ENCODE measurements at regions not wholly inside any gene's neighbourhood (a gene's known extent, or its start where the extent isn't known, plus 50 kb on each side); places are given as distances from the start of the nearest gene placed in this dataset.
A peak's percentile ranks its signal among the peaks of the same experiment; 100 is the strongest.

GRCh38 chr4:157803421-157803820 lies 369.4 kb downstream of the GASK1B start:
- H3K9me3 ChIP-seq: peaks cover 0 to 2% of the 10 kb centered on the region in 2 donors
- intact Hi-C loops (cut with DNase I; ENCODE audit: low total_unique reads): no loop called here
- H3K4me1 ChIP-seq: no peaks in the 10 kb centered on the region
- H3K36me3 ChIP-seq: peaks cover 3% of the 10 kb centered on the region
- H3K4me3 ChIP-seq: no peak overlapping the region
- peak overlapping the region; percentile 27 to 56 for H3K27ac ChIP-seq
- DNase-seq (ENCODE audit: low spot score in 2 of 2): no peak
- TF ChIP-seq POLR2AphosphoS5 (IDR thresholded peaks at IDR 0.05): no peak
- no peak for TF ChIP-seq POLR2A (IDR thresholded peaks at IDR 0.05)
- no peak for TF ChIP-seq CTCF (IDR thresholded peaks at IDR 0.05)
- no peaks in the 10 kb centered on the region for H3K27me3 ChIP-seq

DNA sequence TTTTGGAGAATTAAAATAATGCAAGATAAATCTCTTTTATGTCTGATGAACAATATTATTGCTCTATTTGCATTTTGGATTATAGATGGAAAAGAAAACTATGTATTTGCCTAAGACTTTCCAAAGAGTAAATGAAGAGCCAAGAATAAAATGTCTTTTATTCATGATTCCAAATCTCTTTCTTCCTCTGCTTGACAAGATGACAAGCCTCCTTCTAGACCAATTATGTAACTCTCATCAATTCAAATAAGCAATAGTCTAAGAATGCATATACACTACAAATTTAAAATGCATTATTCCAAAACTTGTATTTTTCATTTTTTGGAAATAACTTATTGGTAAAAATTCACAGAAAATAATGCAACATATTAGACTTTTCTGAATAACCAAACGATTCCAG lies 377.3 kb downstream of the GASK1B start:
- intact Hi-C loops (cut with DNase I; ENCODE audit: low total_unique reads): no loop called here
- no peaks in the 10 kb centered on the region for H3K9me3 ChIP-seq
- TF ChIP-seq CTCF (IDR thresholded peaks at IDR 0.05) (no peak), POLR2AphosphoS5 (IDR thresholded peaks at IDR 0.05) (no peak), POLR2A (IDR thresholded peaks at IDR 0.05) (no peak)

DNA sequence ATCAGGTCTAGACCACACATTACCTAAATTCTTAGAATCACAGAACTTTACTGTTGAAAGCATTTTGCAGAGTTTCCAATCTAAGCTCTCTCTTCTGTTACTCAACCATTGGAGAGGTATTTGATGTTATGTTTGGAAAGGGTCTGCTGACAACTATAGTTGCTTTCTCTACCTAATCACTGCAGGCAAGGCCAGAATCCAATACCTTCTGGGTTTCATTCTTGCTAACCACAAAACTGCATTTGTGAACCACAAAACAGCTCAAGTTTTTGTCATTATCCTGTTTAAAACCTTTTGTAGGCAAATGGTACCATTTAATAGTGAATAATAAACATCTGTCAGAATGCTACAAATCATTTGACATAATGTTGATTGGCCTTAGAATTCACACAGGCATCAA lies 380.1 kb downstream of the GASK1B start:
- DNase-seq (ENCODE audit: low spot score in 2 of 2): no peak
- TF ChIP-seq CTCF (IDR thresholded peaks at IDR 0.05): no peak
- TF ChIP-seq POLR2A (IDR thresholded peaks at IDR 0.05): no peak
- TF ChIP-seq POLR2AphosphoS5 (IDR thresholded peaks at IDR 0.05): no peak
- Histone ChIP-seq H3K27me3 (no peaks in the 10 kb centered on the region), H3K9me3 (no peaks in the 10 kb centered on the region), H3K4me3 (no peak overlapping the region), H3K27ac (no peak overlapping the region), H3K36me3 (no peaks in the 10 kb centered on the region), H3K4me1 (no peaks in the 10 kb centered on the region)
- intact Hi-C loops (cut with DNase I; ENCODE audit: low total_unique reads): no loop called here

More for the DNA sequence above, 377.3 kb downstream of the GASK1B start:
- DNase-seq (ENCODE audit: low spot score in 2 of 2): no peak
- Histone ChIP-seq H3K27me3 (no peaks in the 10 kb centered on the region), H3K27ac (no peak overlapping the region), H3K4me1 (no peaks in the 10 kb centered on the region), H3K4me3 (no peak overlapping the region), H3K36me3 (no peaks in the 10 kb centered on the region)

GRCh38 chr4:157791236-157791635 lies 381.6 kb downstream of the GASK1B start:
- TF ChIP-seq CTCF (IDR thresholded peaks at IDR 0.05): no peak
- no peak for TF ChIP-seq POLR2AphosphoS5 (IDR thresholded peaks at IDR 0.05)
- TF ChIP-seq POLR2A (IDR thresholded peaks at IDR 0.05): no peak
- DNase-seq (ENCODE audit: low spot score in 2 of 2): no peak
- Histone ChIP-seq H3K4me1 (no peaks in the 10 kb centered on the region), H3K36me3 (no peaks in the 10 kb centered on the region), H3K9me3 (no peaks in the 10 kb centered on the region), H3K27ac (no peak overlapping the region), H3K4me3 (no peak overlapping the region), H3K27me3 (no peaks in the 10 kb centered on the region)
- intact Hi-C loops (cut with DNase I; ENCODE audit: low total_unique reads): no loop called here

GRCh38 chr4:157787618-157788017 lies 385.2 kb downstream of the GASK1B start:
- no peak overlapping the region for H3K4me3 ChIP-seq
- H3K9me3 ChIP-seq: no peaks in the 10 kb centered on the region
- H3K27ac ChIP-seq: no peak overlapping the region
- no peaks in the 10 kb centered on the region for H3K36me3 ChIP-seq
- no peak for DNase-seq (ENCODE audit: low spot score in 2 of 2)
- no peaks in the 10 kb centered on the region for H3K4me1 ChIP-seq
- no peaks in the 10 kb centered on the region for H3K27me3 ChIP-seq
- TF ChIP-seq POLR2AphosphoS5 (IDR thresholded peaks at IDR 0.05): no peak
- TF ChIP-seq CTCF (IDR thresholded peaks at IDR 0.05): no peak
- no peak for TF ChIP-seq POLR2A (IDR thresholded peaks at IDR 0.05)
- intact Hi-C loops (cut with DNase I; ENCODE audit: low total_unique reads): no loop called here
